Neutrophil (primary cell): ENCODE measurements at regions not wholly inside any gene's neighbourhood (a gene's known extent, or its start where the extent isn't known, plus 50 kb on each side); places are given as distances from the start of the nearest gene placed in this dataset.

Experiments
- H3K27ac ChIP-seq: fragments of 200-600 bp; sonication (generic); 2 replicates; pipeline ENCODE4 v1.5.1; 2016; ENCODE audit warnings: mild to moderate bottlenecking, moderate library complexity
- H3K27me3 ChIP-seq: fragments of 200-600 bp; sonication (generic); 2 replicates; pipeline ENCODE4 v1.6.0; 2016; ENCODE audit warnings: mild to moderate bottlenecking
- H3K36me3 ChIP-seq: fragments of 200-600 bp; sonication (generic); 2 replicates; pipeline ENCODE4 v1.5.1; 2017
- H3K4me1 ChIP-seq, 2 experiments: fragments of 200-600 bp in 1 of 2; sonication (generic) in 1 of 2; 1 replicate in 1 of 2; 2 replicates in 1 of 2; pipeline versions ENCODE4 v1.5.1 to v1.6.1; 2013 to 2016; ENCODE audit warnings: low read depth in 1 of 2, low read length in 1 of 2, mild to moderate bottlenecking in 1 of 2, moderate library complexity in 1 of 2; ENCODE audit not compliant: control insufficient read depth in 1 of 2, insufficient read depth in 1 of 2
- H3K4me3 ChIP-seq, 2 experiments: fragments of 200-600 bp in 1 of 2; sonication (generic) in 1 of 2; 1 replicate in 1 of 2; 2 replicates in 1 of 2; pipeline ENCODE4 v1.5.1; 2013 to 2016; ENCODE audit warnings: low read depth in 1 of 2, low read length in 1 of 2, mild to moderate bottlenecking in 1 of 2, moderate library complexity in 1 of 2
- H3K9me3 ChIP-seq: fragments of 200-600 bp; sonication (generic); 2 replicates; pipeline ENCODE4 v1.5.1; 2016
- CTCF ChIP-seq: fragments of 200-600 bp; sonication (generic); IDR thresholded peaks from 2 replicates; pipeline ENCODE4 v1.5.1; 2016; ENCODE audit warnings: antibody characterized with exemption

GRCh38 chr4:36687681-36688080 lies 406.3 kb downstream of the DTHD1 start:
- no peaks in the 10 kb centered on the region for H3K36me3 ChIP-seq
- H3K27ac ChIP-seq = no peak overlapping the region
- H3K4me1 ChIP-seq = no peaks in the 10 kb centered on the region
- TF ChIP-seq CTCF = no peak
- H3K9me3 ChIP-seq = no peaks in the 10 kb centered on the region
- no peak overlapping the region for H3K4me3 ChIP-seq
- no peaks in the 10 kb centered on the region for H3K27me3 ChIP-seq

GRCh38 chr4:36692586-36692985 lies 411.2 kb downstream of the DTHD1 start:
- Histone ChIP-seq H3K27me3 (no peaks in the 10 kb centered on the region), H3K9me3 (no peaks in the 10 kb centered on the region), H3K36me3 (no peaks in the 10 kb centered on the region), H3K4me1 (no peaks in the 10 kb centered on the region), H3K27ac (no peak overlapping the region), H3K4me3 (no peak overlapping the region)
- no peak for TF ChIP-seq CTCF

- Histone ChIP-seq H3K9me3 (no peaks in the 10 kb centered on the region), H3K27ac (no peak overlapping the region), H3K4me1 (no peaks in the 10 kb centered on the region), H3K27me3 (no peaks in the 10 kb centered on the region), H3K4me3 (no peak overlapping the region), H3K36me3 (no peaks in the 10 kb centered on the region)
- TF ChIP-seq CTCF = no peak
Measured at GRCh38 chr4:36702245-36702644, 420.8 kb downstream of the DTHD1 start.

- TF ChIP-seq CTCF = no peak
- no peaks in the 10 kb centered on the region for H3K27me3 ChIP-seq
- H3K9me3 ChIP-seq = no peaks in the 10 kb centered on the region
- H3K4me3 ChIP-seq = no peak overlapping the region
- H3K4me1 ChIP-seq = no peaks in the 10 kb centered on the region
- H3K27ac ChIP-seq = no peak overlapping the region
- H3K36me3 ChIP-seq = no peaks in the 10 kb centered on the region
Measured at GRCh38 chr4:36704289-36704688, 422.9 kb downstream of the DTHD1 start.

GRCh38 chr4:36709991-36710390 lies 428.6 kb downstream of the DTHD1 start:
- H3K27me3 ChIP-seq = no peaks in the 10 kb centered on the region
- H3K4me3 ChIP-seq = no peak overlapping the region
- no peaks in the 10 kb centered on the region for H3K9me3 ChIP-seq
- no peak overlapping the region for H3K27ac ChIP-seq
- TF ChIP-seq CTCF = no peak
- no peaks in the 10 kb centered on the region for H3K4me1 ChIP-seq
- H3K36me3 ChIP-seq = no peaks in the 10 kb centered on the region

GRCh38 chr4:36712013-36712412 lies 430.6 kb downstream of the DTHD1 start:
- Histone ChIP-seq H3K36me3 (no peaks in the 10 kb centered on the region), H3K4me1 (no peaks in the 10 kb centered on the region), H3K27me3 (no peaks in the 10 kb centered on the region), H3K27ac (no peak overlapping the region), H3K4me3 (no peak overlapping the region), H3K9me3 (no peaks in the 10 kb centered on the region)
- no peak for TF ChIP-seq CTCF
